H9 (cell line): ENCODE measurements at regions not wholly inside any gene's neighbourhood (a gene's known extent, or its start where the extent isn't known, plus 50 kb on each side); places are given as distances from the start of the nearest gene placed in this dataset.

Experiments used
- DNase-seq: peaks from one replicate; pipeline ENCODE4 v3.0.0-alpha.2; 2017
- H2AFZ ChIP-seq: one replicate; pipeline ENCODE4 v1.6.1; 2013; ENCODE audit warnings: mild to moderate bottlenecking, low read length, control low read depth, moderate library complexity
- H2AK5ac ChIP-seq: 2 replicates; pipeline ENCODE4 v1.6.1; 2013; ENCODE audit warnings: low read length, control low read depth, mixed read lengths; ENCODE audit not compliant: insufficient read length
- H2BK120ac ChIP-seq: one replicate; pipeline ENCODE4 v1.6.1; 2013; ENCODE audit warnings: low read depth, mild to moderate bottlenecking, low read length, control low read depth, inconsistent platforms; ENCODE audit not compliant: poor library complexity, severe bottlenecking
- H2BK12ac ChIP-seq: 2 replicates; pipeline ENCODE4 v1.6.1; 2013; ENCODE audit warnings: low read length, control low read depth, mixed read lengths, low read depth; ENCODE audit not compliant: insufficient read length
- H2BK15ac ChIP-seq: 2 replicates; pipeline ENCODE4 v1.6.1; 2013; ENCODE audit warnings: low read depth, low read length, control low read depth
- H2BK20ac ChIP-seq: one replicate; pipeline ENCODE4 v1.6.1; 2013; ENCODE audit warnings: low read depth, mild to moderate bottlenecking, low read length, control low read depth, inconsistent platforms; ENCODE audit not compliant: poor library complexity, severe bottlenecking
- H2BK5ac ChIP-seq: 2 replicates; pipeline ENCODE4 v1.6.1; 2013; ENCODE audit warnings: low read length, control low read depth, mixed read lengths; ENCODE audit not compliant: insufficient read length
- H3K14ac ChIP-seq: 2 replicates; pipeline ENCODE4 v1.6.1; 2013; ENCODE audit warnings: low read length, control low read depth; ENCODE audit not compliant: insufficient read depth
- H3K18ac ChIP-seq: 2 replicates; pipeline ENCODE4 v1.6.1; 2013; ENCODE audit warnings: low read depth, mild to moderate bottlenecking, mixed read lengths, low read length, control low read depth; ENCODE audit not compliant: insufficient read length
- H3K23ac ChIP-seq: 2 replicates; pipeline ENCODE4 v1.6.1; 2013; ENCODE audit warnings: low read length, control low read depth, mixed read lengths, low read depth; ENCODE audit not compliant: insufficient read length
- H3K23me2 ChIP-seq: 2 replicates; pipeline ENCODE4 v1.6.1; 2013; ENCODE audit warnings: low read depth, mild to moderate bottlenecking, mixed read lengths, low read length, control low read depth; ENCODE audit not compliant: insufficient read length, poor library complexity, severe bottlenecking
- H3K27ac ChIP-seq: 2 replicates; pipeline ENCODE4 v1.5.1; 2013; ENCODE audit warnings: low read length, control low read depth, mixed read lengths, low read depth; ENCODE audit not compliant: insufficient read length
- H3K27me3 ChIP-seq: 2 replicates; pipeline ENCODE4 v1.6.1; 2013; ENCODE audit warnings: low read length, control low read depth, inconsistent platforms; ENCODE audit not compliant: insufficient read depth
- H3K4ac ChIP-seq: 2 replicates; pipeline ENCODE4 v1.6.1; 2013; ENCODE audit warnings: low read depth, mild to moderate bottlenecking, control low read depth, inconsistent platforms, low read length, moderate library complexity
- H3K4me1 ChIP-seq: 2 replicates; pipeline ENCODE4 v1.6.1; 2013; ENCODE audit warnings: low read length, control low read depth, inconsistent platforms; ENCODE audit not compliant: insufficient read depth
- H3K4me2 ChIP-seq: 2 replicates; pipeline ENCODE4 v1.6.1; 2013; ENCODE audit warnings: low read length, control low read depth, mixed read lengths; ENCODE audit not compliant: insufficient read length, insufficient read depth
- H3K56ac ChIP-seq: 2 replicates; pipeline ENCODE4 v1.6.1; 2013; ENCODE audit warnings: low read depth, mild to moderate bottlenecking, mixed read lengths, low read length, control low read depth; ENCODE audit not compliant: insufficient read length
- H3K79me1 ChIP-seq: 2 replicates; pipeline ENCODE4 v1.6.1; 2013; ENCODE audit warnings: low read depth, mild to moderate bottlenecking, moderate library complexity, low read length, control low read depth, inconsistent platforms; ENCODE audit not compliant: insufficient read depth, poor library complexity, severe bottlenecking
- H3K79me2 ChIP-seq: 2 replicates; pipeline ENCODE4 v1.6.1; 2013; ENCODE audit warnings: low read length, control low read depth, inconsistent platforms; ENCODE audit not compliant: insufficient read depth
- H3K9ac ChIP-seq: 2 replicates; pipeline ENCODE4 v1.6.1; 2013; ENCODE audit warnings: low read length, control low read depth, mixed read lengths; ENCODE audit not compliant: insufficient read length; ENCODE audit errors: extremely low read depth
- H3K9me3 ChIP-seq: one replicate; pipeline ENCODE4 v1.6.1; 2013; ENCODE audit warnings: low read depth, low read length, inconsistent platforms; ENCODE audit not compliant: control insufficient read depth
- H3T11ph ChIP-seq: one replicate; pipeline ENCODE4 v1.6.1; 2013; ENCODE audit warnings: mild to moderate bottlenecking, low read length, control low read depth, inconsistent platforms
- H4K20me1 ChIP-seq: one replicate; pipeline ENCODE4 v1.6.1; 2013; ENCODE audit not compliant: control insufficient read depth, insufficient read length, insufficient read depth
- H4K5ac ChIP-seq: 2 replicates; pipeline ENCODE4 v1.6.1; 2013; ENCODE audit warnings: low read depth, mild to moderate bottlenecking, mixed read lengths, low read length, control low read depth; ENCODE audit not compliant: insufficient read length
- H4K8ac ChIP-seq: replicated peaks from 2 replicates; pipeline ENCODE4 v1.6.1; 2013; ENCODE audit warnings: low read length, control low read depth, mixed read lengths, low read depth; ENCODE audit not compliant: insufficient read length
- H4K91ac ChIP-seq: 2 replicates; pipeline ENCODE4 v1.6.1; 2013; ENCODE audit warnings: low read depth, mild to moderate bottlenecking, moderate library complexity, mixed read lengths, low read length, control low read depth; ENCODE audit not compliant: insufficient read length
- H3K27ac Mint-ChIP-seq, 3 experiments: 2 replicates in 2 of 3; 3 replicates in 1 of 3; pipeline ENCODE4 v1.8.0; 2020 to 2021; ENCODE audit warnings: mixed read lengths in 3 of 3, mild to moderate bottlenecking in 1 of 3, moderate library complexity in 1 of 3
- H3K27me3 Mint-ChIP-seq: 2 replicates; pipeline ENCODE4 v1.8.0; 2021; ENCODE audit warnings: low read depth, mild to moderate bottlenecking, moderate library complexity, mixed read lengths
- H3K36me3 Mint-ChIP-seq, 3 experiments: 2 replicates in 2 of 3; 3 replicates in 1 of 3; pipeline ENCODE4 v1.8.0; 2020 to 2021; ENCODE audit warnings: low read depth in 3 of 3, mixed read lengths in 3 of 3; ENCODE audit not compliant: insufficient read depth in 1 of 3
- H3K4me1 Mint-ChIP-seq, 2 experiments: 2 replicates each; pipeline ENCODE4 v1.8.0; 2020; ENCODE audit warnings: mixed read lengths in 2 of 2
- H3K4me3 Mint-ChIP-seq, 2 experiments: 2 replicates in 1 of 2; 3 replicates in 1 of 2; pipeline ENCODE4 v1.8.0; 2020 to 2021; ENCODE audit warnings: mild to moderate bottlenecking in 2 of 2, mixed read lengths in 2 of 2, moderate library complexity in 1 of 2
- H3K9me3 Mint-ChIP-seq, 2 experiments: 2 replicates in 1 of 2; 3 replicates in 1 of 2; pipeline ENCODE4 v1.8.0; 2020; ENCODE audit warnings: mild to moderate bottlenecking in 2 of 2, mixed read lengths in 2 of 2, moderate library complexity in 1 of 2
- CTCF ChIP-seq: fragments of 200-600 bp; sonication (generic); conservative IDR thresholded peaks from 3 replicates; pipeline ENCODE4 v1.8.0; 2021; ENCODE audit warnings: antibody characterized with exemption, mild to moderate bottlenecking
- WGBS: extraction: QIAGEN DNeasy Blood & Tissue Kit; methylation state at CpG from one replicate; pipeline ENCODE4 v1.1.7; 2013; ENCODE audit warnings: missing lambda C conversion rate, low lambda C conversion rate, mixed read lengths; ENCODE audit not compliant: insufficient read length; ENCODE audit errors: extremely low coverage; 5-methylcytosine and 5-hydroxymethylcytosine counted together

DNA sequence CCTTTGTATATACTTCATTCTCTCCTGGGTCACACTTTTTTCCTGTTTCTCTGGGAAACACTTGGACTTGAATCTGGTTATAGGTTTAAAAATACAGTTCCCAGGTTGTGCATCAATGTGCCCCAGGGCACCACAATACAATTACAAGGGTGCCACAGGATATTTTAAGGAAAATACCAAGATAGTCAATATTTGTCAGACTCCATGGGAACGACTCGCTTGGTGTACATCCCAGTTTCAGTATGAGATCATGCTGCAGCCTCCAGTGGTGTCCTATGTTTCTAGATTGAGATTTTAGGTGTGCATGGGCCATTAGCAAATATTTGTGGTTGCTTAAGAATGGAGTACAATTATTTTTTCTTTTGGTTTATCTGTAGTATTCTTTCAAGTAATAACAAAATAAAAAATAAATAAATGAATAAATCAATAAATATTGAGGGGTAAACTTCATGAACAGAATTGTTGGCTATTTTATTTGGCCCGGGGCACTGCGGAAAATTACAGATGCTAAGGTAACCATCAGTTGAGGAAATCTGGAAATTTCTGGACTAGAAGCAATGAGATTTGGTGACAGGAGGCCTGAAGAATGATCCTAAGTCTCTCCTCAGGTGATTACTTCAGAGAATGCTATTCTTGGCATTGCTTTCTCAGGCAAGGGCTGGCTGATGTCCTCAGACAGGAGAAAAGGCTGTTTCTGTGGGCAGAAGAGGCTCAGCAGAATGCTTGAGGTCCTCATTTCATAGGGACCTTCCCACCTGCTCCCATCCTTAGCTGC is 649.3 kb upstream of the SOX11 start:
- no peaks in the 10 kb centered on the region for H3K9me3 Mint-ChIP-seq
- H3K4me1 Mint-ChIP-seq: no peaks in the 10 kb centered on the region
- Histone ChIP-seq H3K9ac (no peak overlapping the region), H3K56ac (no peak overlapping the region), H2AK5ac (no peak overlapping the region), H2BK12ac (no peak overlapping the region), H2AFZ (no peak overlapping the region), H4K91ac (no peak overlapping the region), H3K4ac (no peak overlapping the region), H3K4me2 (no peak overlapping the region), H3K4me1 (no peaks in the 10 kb centered on the region), H2BK20ac (no peak overlapping the region), H3K27ac (no peak overlapping the region), H3K18ac (no peak overlapping the region), H4K8ac (no peak overlapping the region), H4K20me1 (no peaks in the 10 kb centered on the region), H3T11ph (no peak overlapping the region), H2BK5ac (no peak overlapping the region), H3K79me2 (no peaks in the 10 kb centered on the region), H3K9me3 (no peaks in the 10 kb centered on the region), H3K14ac (no peak overlapping the region), H3K23me2 (no peaks in the 10 kb centered on the region), H3K23ac (no peak overlapping the region), H2BK15ac (no peak overlapping the region), H2BK120ac (no peak overlapping the region), H4K5ac (no peak overlapping the region), H3K27me3 (no peaks in the 10 kb centered on the region), H3K79me1 (no peaks in the 10 kb centered on the region)
- H3K27me3 Mint-ChIP-seq: no peaks in the 10 kb centered on the region
- H3K4me3 Mint-ChIP-seq: no peak overlapping the region
- no peaks in the 10 kb centered on the region for H3K36me3 Mint-ChIP-seq
- no peak for TF ChIP-seq CTCF
- no peak overlapping the region for H3K27ac Mint-ChIP-seq
- no peak for DNase-seq
- WGBS: no CpG with 5 or more reads among the region's 4 CpGs
